Vagina (tissue), 2 donors: ENCODE measurements at regions not wholly inside any gene's neighbourhood (a gene's known extent, or its start where the extent isn't known, plus 50 kb on each side); places are given as distances from the start of the nearest gene placed in this dataset.

Source experiments
- CTCF ChIP-seq, 3 experiments: fragments of 450-650 bp in 2 of 3; fragments of 200-600 bp in 1 of 3; sonication (generic) in 1 of 3; IDR thresholded peaks; one replicate each; pipeline ENCODE4 v1.5.1; 2017 to 2019; ENCODE audit warnings: antibody characterized with exemption in 3 of 3, mild to moderate bottlenecking in 2 of 3, moderate library complexity in 2 of 3
- POLR2A ChIP-seq, 2 donors: fragments of 450-650 bp; IDR thresholded peaks; one replicate each; pipeline ENCODE4 v1.6.1; 2017; ENCODE audit warnings: antibody characterized with exemption in 2 of 2, mild to moderate bottlenecking in 2 of 2, moderate library complexity in 2 of 2
- POLR2AphosphoS5 ChIP-seq, 2 donors: sonication (generic); formaldehyde crosslinking; IDR thresholded peaks; one replicate each; pipeline ENCODE4 v1.9.0; 2017; ENCODE audit warnings: antibody characterized with exemption in 2 of 2, mild to moderate bottlenecking in 2 of 2, low read depth in 1 of 2; ENCODE audit not compliant: insufficient read depth in 1 of 2

DNA sequence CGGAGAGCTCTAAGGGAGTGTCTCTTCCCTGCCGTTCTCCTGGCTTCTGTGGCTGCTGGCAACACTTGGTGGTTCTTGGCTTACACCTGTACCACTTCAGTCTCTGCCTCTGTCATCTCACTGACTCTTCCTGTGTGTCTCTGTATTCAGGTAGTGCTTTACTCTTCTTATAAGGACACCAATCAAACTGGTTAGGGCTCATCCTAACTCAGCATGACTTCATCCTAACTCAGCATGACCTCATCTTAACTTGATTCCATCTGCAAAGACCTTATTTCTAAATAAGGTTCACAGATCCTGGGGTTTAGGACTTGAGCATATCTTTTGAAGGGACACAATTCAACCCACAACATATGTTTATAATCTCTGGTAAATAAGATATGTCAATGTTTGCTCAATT, 51.6 kb upstream of the DSEL start:
- no peak for TF ChIP-seq CTCF (IDR thresholded peaks at IDR 0.05)
- no peak for TF ChIP-seq POLR2AphosphoS5 (IDR thresholded peaks at IDR 0.05; ENCODE audit: insufficient read depth in 1 of 2, low read depth in 1 of 2)
- no peak for TF ChIP-seq POLR2A (IDR thresholded peaks at IDR 0.05)
